Neural cell (in vitro differentiated cells): ENCODE measurements at regions not wholly inside any gene's neighbourhood (a gene's known extent, or its start where the extent isn't known, plus 50 kb on each side); places are given as distances from the start of the nearest gene placed in this dataset.

Experiments
- H2AFZ ChIP-seq: fragments of 200-600, 300-800 bp; sonication (generic), shearing (Covaris generic); 2 replicates; pipeline ENCODE4 v1.6.0; 2014; ENCODE audit warnings: low read depth, mild to moderate bottlenecking, antibody characterized with exemption, low read length, moderate library complexity
- H3F3A ChIP-seq: fragments of 200-600 bp; shearing (Covaris generic); 2 replicates; pipeline ENCODE4 v1.6.1; 2016; ENCODE audit warnings: mild to moderate bottlenecking, moderate library complexity, mixed read lengths, antibody characterized with exemption, low read length; ENCODE audit not compliant: insufficient read depth, poor library complexity, severe bottlenecking
- H3K27ac ChIP-seq: fragments of 200-600, 300-800 bp; sonication (generic), shearing (Covaris generic); 2 replicates; pipeline ENCODE4 v1.5.1; 2014; ENCODE audit warnings: mild to moderate bottlenecking, low read length, moderate library complexity
- H3K27me3 ChIP-seq: fragments of 300-800, 200-600 bp; sonication (generic), shearing (Covaris generic); 2 replicates; pipeline ENCODE4 v1.6.0; 2014; ENCODE audit warnings: mild to moderate bottlenecking, low read depth, low read length, moderate library complexity; ENCODE audit not compliant: insufficient read depth
- H3K36me3 ChIP-seq: fragments of 300-800, 200-600 bp; sonication (generic), shearing (Covaris generic); 2 replicates; pipeline ENCODE4 v1.5.1; 2014; ENCODE audit warnings: mild to moderate bottlenecking, antibody characterized with exemption, low read length, moderate library complexity; ENCODE audit not compliant: insufficient read depth
- H3K4me2 ChIP-seq: fragments of 300-800, 200-600 bp; sonication (generic), shearing (Covaris generic); 2 replicates; pipeline ENCODE4 v1.6.0; 2014; ENCODE audit warnings: mild to moderate bottlenecking, low read length
- H3K4me3 ChIP-seq: fragments of 300-800, 200-600 bp; sonication (generic), shearing (Covaris generic); 2 replicates; pipeline ENCODE4 v1.5.1; 2014; ENCODE audit warnings: mild to moderate bottlenecking, low read length, moderate library complexity
- H3K79me2 ChIP-seq: fragments of 200-600 bp; shearing (Covaris generic); replicated peaks from 2 replicates; pipeline ENCODE4 v1.6.0; 2014; ENCODE audit warnings: mild to moderate bottlenecking, low read length, moderate library complexity; ENCODE audit not compliant: insufficient read depth
- H3K9ac ChIP-seq: fragments of 300-800, 200-600 bp; sonication (generic), shearing (Covaris generic); 2 replicates; pipeline ENCODE4 v1.6.1; 2016; ENCODE audit warnings: mild to moderate bottlenecking, low read length, mixed read lengths
- H3K9me2 ChIP-seq: fragments of 200-600 bp; shearing (Covaris generic); 2 replicates; pipeline ENCODE4 v1.6.1; 2016; ENCODE audit warnings: mild to moderate bottlenecking, low read length, mixed read lengths; ENCODE audit not compliant: insufficient read depth
- H3K9me3 ChIP-seq: fragments of 200-600, 300-800 bp; sonication (generic), shearing (Covaris generic); 2 replicates; pipeline ENCODE4 v1.6.1; 2016; ENCODE audit warnings: mild to moderate bottlenecking, mixed run types, low read length, moderate library complexity, mixed read lengths
- H4K20me1 ChIP-seq: fragments of 200-600 bp; shearing (Covaris generic); 2 replicates; pipeline ENCODE4 v1.6.1; 2016; ENCODE audit warnings: mild to moderate bottlenecking, mixed run types; ENCODE audit not compliant: insufficient read depth
- EP300 ChIP-seq: fragments of 450-650 bp; conservative IDR thresholded peaks from 2 replicates; pipeline ENCODE4 v1.6.1; 2014; ENCODE audit warnings: antibody characterized with exemption, mild to moderate bottlenecking, moderate library complexity; ENCODE audit not compliant: poor library complexity, severe bottlenecking
- EZH2 ChIP-seq: fragments of 200-600, 300-800 bp; shearing (Covaris generic), sonication (generic); IDR thresholded peaks from 2 replicates; pipeline ENCODE4 v1.6.1; 2014; ENCODE audit warnings: antibody characterized with exemption, low read length, borderline replicate concordance, mild to moderate bottlenecking; ENCODE audit not compliant: insufficient read depth, poor library complexity, severe bottlenecking
- MXI1 ChIP-seq: fragments of 450-650 bp; conservative IDR thresholded peaks from 2 replicates; pipeline ENCODE4 v1.6.1; 2014; ENCODE audit warnings: antibody characterized with exemption, mild to moderate bottlenecking; ENCODE audit not compliant: poor library complexity, severe bottlenecking
- POLR2AphosphoS5 ChIP-seq: IDR thresholded peaks from 2 replicates; pipeline ENCODE4 v1.6.1; 2012
- RAD21 ChIP-seq: fragments of 450-650 bp; conservative IDR thresholded peaks from 2 replicates; pipeline ENCODE4 v1.6.1; 2014; ENCODE audit warnings: antibody characterized with exemption, mild to moderate bottlenecking, moderate library complexity
- REST ChIP-seq: IDR thresholded peaks from 2 replicates; pipeline ENCODE4 v1.6.1; 2012; ENCODE audit warnings: borderline replicate concordance
- SMC3 ChIP-seq: fragments of 450-650 bp; conservative IDR thresholded peaks from 2 replicates; pipeline ENCODE4 v1.6.1; 2014; ENCODE audit warnings: antibody characterized with exemption, mild to moderate bottlenecking, moderate library complexity; ENCODE audit not compliant: poor library complexity
- TAF1 ChIP-seq: IDR thresholded peaks from 2 replicates; pipeline ENCODE4 v1.6.1; 2012; ENCODE audit warnings: low read depth
- TF ChIP-seq, protein P1 (sequence below): fragments of 450-650 bp; IDR thresholded peaks from 2 replicates; pipeline ENCODE4 v1.5.1; 2014; ENCODE audit warnings: antibody characterized with exemption, mild to moderate bottlenecking, moderate library complexity; ENCODE audit not compliant: poor library complexity, severe bottlenecking

DNA sequence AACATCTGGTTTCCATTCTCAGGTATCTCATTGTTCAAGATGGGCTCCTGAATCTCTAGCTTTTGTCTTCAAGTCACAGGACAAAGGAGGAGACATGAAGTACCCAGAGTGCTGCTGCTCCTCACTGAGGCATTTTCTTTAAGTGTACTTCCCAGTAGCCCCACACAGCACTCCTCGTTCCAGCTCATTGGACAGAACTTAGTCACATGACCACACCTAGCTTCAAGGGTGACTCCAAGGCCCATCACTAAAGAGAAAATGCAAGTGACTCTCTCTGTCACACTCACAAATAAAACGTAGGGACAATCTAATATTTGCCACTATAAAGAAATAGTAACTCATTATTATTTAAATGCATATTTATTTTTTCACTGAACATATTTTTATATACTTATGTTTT lies 58.3 kb upstream of the NEUROD6 start:
- Histone ChIP-seq H3K27ac (no peak overlapping the region), H2AFZ (no peak overlapping the region), H3K9ac (no peak overlapping the region), H3K4me2 (no peak overlapping the region), H3K27me3 (no peaks in the 10 kb centered on the region), H4K20me1 (no peaks in the 10 kb centered on the region), H3K4me3 (no peak overlapping the region), H3F3A (no peaks in the 10 kb centered on the region), H3K9me3 (no peaks in the 10 kb centered on the region), H3K79me2 (no peaks in the 10 kb centered on the region), H3K36me3 (no peaks in the 10 kb centered on the region), H3K9me2 (no peaks in the 10 kb centered on the region)
- TF ChIP-seq REST: no peak
- TF ChIP-seq POLR2AphosphoS5: no peak
- TF ChIP-seq SMC3: no peak
- no peak for TF ChIP-seq RAD21
- TF ChIP-seq, protein P1, sequence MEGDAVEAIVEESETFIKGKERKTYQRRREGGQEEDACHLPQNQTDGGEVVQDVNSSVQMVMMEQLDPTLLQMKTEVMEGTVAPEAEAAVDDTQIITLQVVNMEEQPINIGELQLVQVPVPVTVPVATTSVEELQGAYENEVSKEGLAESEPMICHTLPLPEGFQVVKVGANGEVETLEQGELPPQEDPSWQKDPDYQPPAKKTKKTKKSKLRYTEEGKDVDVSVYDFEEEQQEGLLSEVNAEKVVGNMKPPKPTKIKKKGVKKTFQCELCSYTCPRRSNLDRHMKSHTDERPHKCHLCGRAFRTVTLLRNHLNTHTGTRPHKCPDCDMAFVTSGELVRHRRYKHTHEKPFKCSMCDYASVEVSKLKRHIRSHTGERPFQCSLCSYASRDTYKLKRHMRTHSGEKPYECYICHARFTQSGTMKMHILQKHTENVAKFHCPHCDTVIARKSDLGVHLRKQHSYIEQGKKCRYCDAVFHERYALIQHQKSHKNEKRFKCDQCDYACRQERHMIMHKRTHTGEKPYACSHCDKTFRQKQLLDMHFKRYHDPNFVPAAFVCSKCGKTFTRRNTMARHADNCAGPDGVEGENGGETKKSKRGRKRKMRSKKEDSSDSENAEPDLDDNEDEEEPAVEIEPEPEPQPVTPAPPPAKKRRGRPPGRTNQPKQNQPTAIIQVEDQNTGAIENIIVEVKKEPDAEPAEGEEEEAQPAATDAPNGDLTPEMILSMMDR: no peak
- no peak for TF ChIP-seq EP300
- TF ChIP-seq TAF1: no peak
- TF ChIP-seq EZH2: no peak
- TF ChIP-seq MXI1: no peak

DNA sequence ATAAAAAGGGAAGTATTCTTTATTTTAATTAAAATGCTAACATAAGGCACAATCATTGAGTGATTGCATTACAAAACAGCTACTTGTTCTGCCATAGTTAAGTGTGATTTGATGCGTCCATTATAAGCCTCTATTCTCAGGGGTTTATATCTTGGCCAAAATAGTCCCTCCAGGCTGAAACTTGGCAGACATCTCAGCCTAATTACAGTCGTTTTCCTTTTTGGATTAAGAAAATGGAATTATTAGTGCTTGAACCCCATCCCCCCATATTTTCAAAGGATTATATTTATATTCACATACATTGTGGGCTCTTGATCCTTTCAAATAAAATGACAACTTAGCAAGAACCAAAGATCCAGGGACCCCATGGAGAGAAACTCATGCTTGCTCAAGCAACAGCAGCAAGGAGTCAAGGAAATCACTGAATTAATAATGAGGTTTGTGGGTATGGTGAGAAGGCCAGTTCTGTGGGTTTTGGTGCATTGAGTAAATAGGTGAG lies 66.7 kb upstream of the NEUROD6 start:
- H3K9me2 ChIP-seq: no peaks in the 10 kb centered on the region
- H3K27me3 ChIP-seq: no peaks in the 10 kb centered on the region
- no peak overlapping the region for H3K4me3 ChIP-seq
- no peak for TF ChIP-seq MXI1
- TF ChIP-seq SMC3: no peak
- TF ChIP-seq, protein P1: no peak
- TF ChIP-seq TAF1: no peak
- no peak for TF ChIP-seq POLR2AphosphoS5
- no peak for TF ChIP-seq EP300
- no peak for TF ChIP-seq REST
- no peak for TF ChIP-seq EZH2
- no peak for TF ChIP-seq RAD21
- no peak overlapping the region for H3K4me2 ChIP-seq
- no peaks in the 10 kb centered on the region for H3K79me2 ChIP-seq
- H2AFZ ChIP-seq: no peak overlapping the region
- no peaks in the 10 kb centered on the region for H3K36me3 ChIP-seq
- H3K9me3 ChIP-seq: no peaks in the 10 kb centered on the region
- H3F3A ChIP-seq: no peaks in the 10 kb centered on the region
- no peak overlapping the region for H3K27ac ChIP-seq
- no peak overlapping the region for H3K9ac ChIP-seq
- H4K20me1 ChIP-seq: no peaks in the 10 kb centered on the region
